SU-DHL-6 (cell line): ENCODE measurements at regions not wholly inside any gene's neighbourhood (a gene's known extent, or its start where the extent isn't known, plus 50 kb on each side); places are given as distances from the start of the nearest gene placed in this dataset.
A peak's percentile ranks its signal among the peaks of the same experiment; 100 is the strongest.

ENCODE experiments used
- H2AFZ ChIP-seq: fragments of 200-600 bp; sonication (generic); 2 replicates; pipeline ENCODE4 v1.6.1; 2014; ENCODE audit warnings: low read depth, mild to moderate bottlenecking, moderate library complexity, mixed read lengths, antibody characterized with exemption, low read length; ENCODE audit not compliant: severe bottlenecking
- H3F3A ChIP-seq: fragments of 200-600 bp; shearing (Covaris generic); 2 replicates; pipeline ENCODE4 v1.6.0; 2016; ENCODE audit warnings: antibody characterized with exemption, mild to moderate bottlenecking; ENCODE audit not compliant: insufficient read depth
- H3K27ac ChIP-seq: fragments of 200-600 bp; sonication (generic); 2 replicates; pipeline ENCODE4 v1.5.1; 2016; ENCODE audit warnings: low read depth, mild to moderate bottlenecking, low read length, moderate library complexity, mixed read lengths
- H3K27me3 ChIP-seq: fragments of 200-600 bp; sonication (generic), shearing (Covaris generic); 2 replicates; pipeline ENCODE4 v1.6.0; 2014; ENCODE audit warnings: mild to moderate bottlenecking, low read length
- H3K36me3 ChIP-seq: fragments of 200-600 bp; sonication (generic); 2 replicates; pipeline ENCODE4 v1.6.1; 2014; ENCODE audit warnings: mild to moderate bottlenecking, low read length, mixed read lengths
- H3K4me2 ChIP-seq: fragments of 300-600, 200-600 bp; shearing (Covaris generic), sonication (generic); 2 replicates; pipeline ENCODE4 v1.6.0; 2014; ENCODE audit warnings: low read length, low read depth, mild to moderate bottlenecking; ENCODE audit not compliant: poor library complexity, severe bottlenecking
- H3K4me3 ChIP-seq: fragments of 200-600 bp; sonication (generic); 2 replicates; pipeline ENCODE4 v1.5.1; 2014; ENCODE audit warnings: antibody characterized with exemption, low read length, mild to moderate bottlenecking, mixed read lengths; ENCODE audit not compliant: insufficient read depth, poor library complexity, severe bottlenecking
- H3K79me2 ChIP-seq: fragments of 200-600 bp; sonication (generic); 2 replicates; pipeline ENCODE4 v1.6.1; 2014; ENCODE audit warnings: mild to moderate bottlenecking, low read length, moderate library complexity; ENCODE audit not compliant: insufficient read depth
- H3K9ac ChIP-seq: fragments of 200-600 bp; sonication (generic); 2 replicates; pipeline ENCODE4 v1.7.0; 2014; ENCODE audit warnings: mild to moderate bottlenecking, low read length
- H3K9me2 ChIP-seq: fragments of 200-600 bp; sonication (generic); replicated peaks from 2 replicates; pipeline ENCODE4 v1.6.1; 2014; ENCODE audit warnings: low read length; ENCODE audit not compliant: insufficient read depth
- H3K9me3 ChIP-seq: fragments of 200-600 bp; sonication (generic); 2 replicates; pipeline ENCODE4 v1.6.1; 2014; ENCODE audit warnings: low read length, mixed read lengths; ENCODE audit not compliant: insufficient read depth
- H4K20me1 ChIP-seq: fragments of 200-600 bp; sonication (generic); 2 replicates; pipeline ENCODE4 v1.6.1; 2014; ENCODE audit warnings: low read depth, mild to moderate bottlenecking, antibody characterized with exemption, low read length, moderate library complexity, mixed read lengths
- EZH2phosphoT487 ChIP-seq: fragments of 200-600 bp; sonication (generic), shearing (Covaris generic); conservative IDR thresholded peaks from 2 replicates; pipeline ENCODE4 v1.6.1; 2018; ENCODE audit warnings: mild to moderate bottlenecking, antibody characterized with exemption, low read length, moderate library complexity, mixed read lengths
- TF ChIP-seq, protein P1 (sequence below): fragments of 200-600 bp; sonication (generic); IDR thresholded peaks from one replicate; pipeline ENCODE4 v1.5.1; 2017; ENCODE audit warnings: antibody characterized with exemption, mild to moderate bottlenecking, low read length, moderate library complexity; ENCODE audit not compliant: insufficient read depth, poor library complexity, severe bottlenecking

DNA sequence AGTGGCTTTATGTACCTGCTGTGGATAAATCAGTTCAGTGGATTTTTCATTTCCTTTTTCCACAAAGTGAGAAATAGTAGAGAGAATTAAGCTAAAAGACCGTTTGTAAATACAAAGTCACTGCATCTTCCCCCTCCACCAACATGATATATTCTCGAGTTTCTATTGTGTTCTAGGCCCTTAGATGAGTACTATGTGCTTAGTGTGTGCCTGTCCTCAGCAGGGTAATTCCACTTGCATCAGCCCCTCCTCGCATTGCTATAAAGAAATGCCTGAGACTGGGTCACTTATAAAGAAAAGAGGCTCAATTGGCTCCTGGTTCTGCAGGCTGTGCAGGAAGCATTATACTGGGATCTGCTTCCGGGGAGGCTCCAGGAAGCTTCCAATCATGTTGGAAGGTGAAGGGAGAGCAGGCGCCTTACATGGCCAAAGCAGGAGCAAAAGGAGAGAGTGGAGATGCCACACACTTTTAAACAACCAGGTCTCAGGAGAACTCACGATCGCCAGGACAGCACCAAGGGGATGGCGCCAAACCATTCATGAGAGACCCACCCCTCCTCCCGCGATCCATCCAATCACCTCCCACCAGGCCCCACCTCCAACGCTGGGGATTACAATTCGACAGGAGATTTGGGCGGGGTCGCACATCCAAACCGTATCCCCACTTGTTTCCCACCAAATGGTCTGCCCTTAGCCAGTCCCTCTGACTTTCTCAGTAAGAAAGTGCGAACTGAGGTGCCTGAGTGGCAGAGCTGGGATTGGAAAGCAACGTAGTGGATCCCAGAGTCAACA, 102.3 kb upstream of the ABCC4 start:
- no peak overlapping the region for H3K27ac ChIP-seq
- no peaks in the 10 kb centered on the region for H3K36me3 ChIP-seq
- no peaks in the 10 kb centered on the region for H3K9me3 ChIP-seq
- H3K9ac ChIP-seq = no peak overlapping the region
- H3K4me2 ChIP-seq = peak overlapping the region; percentile 12
- no peak overlapping the region for H2AFZ ChIP-seq
- no peak for TF ChIP-seq EZH2phosphoT487
- TF ChIP-seq, protein P1, sequence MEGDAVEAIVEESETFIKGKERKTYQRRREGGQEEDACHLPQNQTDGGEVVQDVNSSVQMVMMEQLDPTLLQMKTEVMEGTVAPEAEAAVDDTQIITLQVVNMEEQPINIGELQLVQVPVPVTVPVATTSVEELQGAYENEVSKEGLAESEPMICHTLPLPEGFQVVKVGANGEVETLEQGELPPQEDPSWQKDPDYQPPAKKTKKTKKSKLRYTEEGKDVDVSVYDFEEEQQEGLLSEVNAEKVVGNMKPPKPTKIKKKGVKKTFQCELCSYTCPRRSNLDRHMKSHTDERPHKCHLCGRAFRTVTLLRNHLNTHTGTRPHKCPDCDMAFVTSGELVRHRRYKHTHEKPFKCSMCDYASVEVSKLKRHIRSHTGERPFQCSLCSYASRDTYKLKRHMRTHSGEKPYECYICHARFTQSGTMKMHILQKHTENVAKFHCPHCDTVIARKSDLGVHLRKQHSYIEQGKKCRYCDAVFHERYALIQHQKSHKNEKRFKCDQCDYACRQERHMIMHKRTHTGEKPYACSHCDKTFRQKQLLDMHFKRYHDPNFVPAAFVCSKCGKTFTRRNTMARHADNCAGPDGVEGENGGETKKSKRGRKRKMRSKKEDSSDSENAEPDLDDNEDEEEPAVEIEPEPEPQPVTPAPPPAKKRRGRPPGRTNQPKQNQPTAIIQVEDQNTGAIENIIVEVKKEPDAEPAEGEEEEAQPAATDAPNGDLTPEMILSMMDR = no peak
- H3K9me2 ChIP-seq = no peaks in the 10 kb centered on the region
- no peaks in the 10 kb centered on the region for H4K20me1 ChIP-seq
- no peaks in the 10 kb centered on the region for H3F3A ChIP-seq
- no peaks in the 10 kb centered on the region for H3K79me2 ChIP-seq
- H3K27me3 ChIP-seq = no peaks in the 10 kb centered on the region
- no peak overlapping the region for H3K4me3 ChIP-seq

GRCh38 chr13:95404141-95404882, 103.1 kb upstream of the ABCC4 start:
- H3K9ac ChIP-seq = no peak overlapping the region
- no peaks in the 10 kb centered on the region for H3K27me3 ChIP-seq
- no peaks in the 10 kb centered on the region for H3K9me3 ChIP-seq
- no peaks in the 10 kb centered on the region for H3K79me2 ChIP-seq
- no peak overlapping the region for H3K27ac ChIP-seq
- peak overlapping the region; percentile 12 for H3K4me2 ChIP-seq
- no peak overlapping the region for H3K4me3 ChIP-seq
- H4K20me1 ChIP-seq = no peaks in the 10 kb centered on the region
- TF ChIP-seq, protein P1 = peak; percentile 83
- no peak for TF ChIP-seq EZH2phosphoT487
- H3K9me2 ChIP-seq = no peaks in the 10 kb centered on the region
- H2AFZ ChIP-seq = no peak overlapping the region
- H3F3A ChIP-seq = no peaks in the 10 kb centered on the region
- no peaks in the 10 kb centered on the region for H3K36me3 ChIP-seq

DNA sequence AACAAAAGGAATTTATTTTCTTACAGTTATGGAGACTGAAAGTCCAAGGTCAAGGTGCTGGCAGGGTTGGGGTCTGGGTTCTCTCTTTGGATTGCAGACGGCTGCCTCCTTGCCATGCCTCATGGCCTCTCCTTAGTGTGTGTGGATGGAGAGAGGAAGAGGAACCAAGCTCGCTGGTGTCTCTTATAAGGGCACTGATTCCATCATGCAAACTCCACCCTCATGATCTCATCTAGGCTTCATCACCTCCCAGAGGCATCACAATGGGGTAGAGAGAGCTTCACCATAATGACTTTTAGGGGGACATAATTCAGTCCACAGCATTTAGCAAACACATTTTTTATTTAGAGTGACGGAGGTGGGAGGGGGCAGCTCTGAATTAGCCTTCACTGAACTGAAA, 104.9 kb upstream of the ABCC4 start:
- Histone ChIP-seq H3K9me3 (no peaks in the 10 kb centered on the region), H2AFZ (no peak overlapping the region), H3K4me2 (no peak overlapping the region), H4K20me1 (no peaks in the 10 kb centered on the region), H3K4me3 (no peak overlapping the region), H3K79me2 (no peaks in the 10 kb centered on the region), H3K27ac (no peak overlapping the region), H3K27me3 (no peaks in the 10 kb centered on the region), H3K9ac (no peak overlapping the region), H3F3A (no peaks in the 10 kb centered on the region), H3K9me2 (no peaks in the 10 kb centered on the region), H3K36me3 (no peaks in the 10 kb centered on the region)
- TF ChIP-seq EZH2phosphoT487 = no peak
